GM23338 (cell line): ENCODE measurements at regions not wholly inside any gene's neighbourhood (a gene's known extent, or its start where the extent isn't known, plus 50 kb on each side); places are given as distances from the start of the nearest gene placed in this dataset.

Experiments used
- ATAC-seq: fragments of 200-7000 bp; cut with Tn5 transposase; 3 replicates; pipeline ENCODE4 v1.9.1; 2020
- DNase-seq: peaks from one replicate; pipeline ENCODE4 v3.0.0-alpha.2; 2015; ENCODE audit warnings: low spot score
- H2AFZ ChIP-seq: fragments of 200-600 bp; sonication (generic); 2 replicates; pipeline ENCODE4 v1.8.0; 2016; ENCODE audit warnings: antibody characterized with exemption, mild to moderate bottlenecking, moderate library complexity
- H3F3A ChIP-seq: fragments of 200-600 bp; sonication (generic); replicated peaks from 2 replicates; pipeline ENCODE4 v1.8.0; 2017; ENCODE audit warnings: antibody characterized with exemption, mixed run types, low read depth
- H3K27ac ChIP-seq: fragments of 200-600 bp; sonication (generic); 2 replicates; pipeline ENCODE4 v1.6.1; 2016; ENCODE audit warnings: low read depth
- H3K27me3 ChIP-seq: fragments of 200-600 bp; sonication (generic); 2 replicates; pipeline ENCODE4 v1.8.0; 2016; ENCODE audit warnings: mild to moderate bottlenecking, mixed run types, moderate library complexity; ENCODE audit not compliant: insufficient read depth
- H3K36me3 ChIP-seq: fragments of 200-600 bp; sonication (generic); 2 replicates; pipeline ENCODE4 v1.8.0; 2016; ENCODE audit warnings: mild to moderate bottlenecking; ENCODE audit not compliant: insufficient read depth
- H3K4me1 ChIP-seq: fragments of 200-600 bp; sonication (generic); 2 replicates; pipeline ENCODE4 v1.8.0; 2016; ENCODE audit warnings: mild to moderate bottlenecking, moderate library complexity; ENCODE audit not compliant: insufficient read depth
- H3K4me2 ChIP-seq: fragments of 200-600 bp; sonication (generic); 2 replicates; pipeline ENCODE4 v1.7.1; 2017; ENCODE audit warnings: mixed run types
- H3K4me3 ChIP-seq: fragments of 200-600 bp; sonication (generic); 2 replicates; pipeline ENCODE4 v1.6.1; 2016; ENCODE audit warnings: mixed run types
- H3K79me2 ChIP-seq: fragments of 200-600 bp; sonication (generic); replicated peaks from 2 replicates; pipeline ENCODE4 v1.8.0; 2017; ENCODE audit warnings: mild to moderate bottlenecking; ENCODE audit not compliant: insufficient read depth
- H3K9me2 ChIP-seq: fragments of 200-600 bp; sonication (generic); 2 replicates; pipeline ENCODE4 v1.8.0; 2017; ENCODE audit not compliant: insufficient read depth
- H4K20me1 ChIP-seq: fragments of 200-600 bp; sonication (generic); replicated peaks from 2 replicates; pipeline ENCODE4 v1.8.0; 2017; ENCODE audit warnings: mild to moderate bottlenecking; ENCODE audit not compliant: insufficient read depth
- H3K27ac Mint-ChIP-seq: 2 replicates; pipeline ENCODE4 v1.8.0; 2020; ENCODE audit warnings: inconsistent platforms, mild to moderate bottlenecking, moderate library complexity, mixed read lengths
- H3K27me3 Mint-ChIP-seq: 3 replicates; pipeline ENCODE4 v1.8.0; 2022; ENCODE audit warnings: low read depth, mild to moderate bottlenecking, moderate library complexity, mixed read lengths, inconsistent platforms; ENCODE audit not compliant: insufficient read depth, poor library complexity
- H3K36me3 Mint-ChIP-seq: 3 replicates; pipeline ENCODE4 v1.8.0; 2021; ENCODE audit warnings: low read depth, mild to moderate bottlenecking, inconsistent platforms, moderate library complexity, mixed read lengths
- H3K4me1 Mint-ChIP-seq: 3 replicates; pipeline ENCODE4 v1.8.0; 2020; ENCODE audit warnings: mild to moderate bottlenecking, inconsistent platforms, mixed read lengths
- H3K4me3 Mint-ChIP-seq: 3 replicates; pipeline ENCODE4 v1.8.0; 2021; ENCODE audit warnings: moderate library complexity, mild to moderate bottlenecking, inconsistent platforms, mixed read lengths
- H3K9me3 Mint-ChIP-seq: 3 replicates; pipeline ENCODE4 v1.8.0; 2020; ENCODE audit warnings: moderate library complexity, mild to moderate bottlenecking, inconsistent platforms, mixed read lengths
- CREB1 ChIP-seq: fragments of 250-450 bp; sonication (Bioruptor Pico); IDR thresholded peaks from 2 replicates; pipeline ENCODE4 v1.5.0; 2020; ENCODE audit warnings: low read depth, mild to moderate bottlenecking, moderate library complexity
- EZH2 ChIP-seq: fragments of 200-600 bp; sonication (generic); IDR thresholded peaks from one replicate; pipeline ENCODE4 v1.8.0; 2017; ENCODE audit warnings: antibody characterized with exemption, mild to moderate bottlenecking, low read depth; ENCODE audit not compliant: unreplicated experiment
- JUNB ChIP-seq: IDR thresholded peaks from one replicate; pipeline ENCODE4 v1.6.1; 2016; ENCODE audit warnings: antibody characterized with exemption; ENCODE audit not compliant: unreplicated experiment
- NANOG ChIP-seq: IDR thresholded peaks from 2 replicates; pipeline ENCODE4 v1.6.1; 2016; ENCODE audit warnings: antibody characterized with exemption, borderline replicate concordance
- ZNF114 ChIP-seq: fragments of 250-450 bp; sonication (Bioruptor Pico); IDR thresholded peaks from 2 replicates; pipeline ENCODE4 v1.5.0; 2020; ENCODE audit warnings: mild to moderate bottlenecking, moderate library complexity
- TF ChIP-seq, protein P1 (sequence below): IDR thresholded peaks from 2 replicates; pipeline ENCODE4 v1.6.1; 2016; ENCODE audit warnings: antibody characterized with exemption
- TF ChIP-seq, protein P2 (sequence below): fragments of 250-450 bp; sonication (Bioruptor Pico); IDR thresholded peaks from 2 replicates; pipeline ENCODE4 v1.5.0; 2020; ENCODE audit warnings: mild to moderate bottlenecking, moderate library complexity

DNA sequence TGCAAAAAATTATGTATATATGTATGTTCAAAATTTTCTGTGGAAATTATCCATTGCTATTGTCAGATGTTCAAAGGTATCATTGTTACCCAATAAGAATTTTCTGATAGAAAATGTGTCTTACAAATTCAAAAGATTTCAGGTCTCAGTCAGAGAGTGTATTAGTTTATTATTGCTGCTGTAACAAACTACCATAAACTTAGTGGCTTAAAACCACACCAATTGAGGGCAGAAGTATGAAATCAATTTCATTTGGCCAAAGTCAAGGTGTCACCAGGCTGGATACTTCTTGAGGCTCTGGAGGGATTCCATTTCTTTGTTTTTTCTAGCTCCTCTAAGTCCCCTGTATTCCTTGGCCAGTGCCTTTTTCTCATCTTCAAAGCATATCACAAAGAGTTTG is 914.4 kb upstream of the ROBO1 start:
- Histone ChIP-seq H3F3A (no peaks in the 10 kb centered on the region), H3K4me1 (no peaks in the 10 kb centered on the region), H3K27me3 (no peaks in the 10 kb centered on the region), H3K79me2 (no peaks in the 10 kb centered on the region), H3K4me3 (no peak overlapping the region), H3K27ac (no peak overlapping the region), H3K9me2 (no peaks in the 10 kb centered on the region), H3K4me2 (no peak overlapping the region), H4K20me1 (no peaks in the 10 kb centered on the region), H2AFZ (no peak overlapping the region), H3K36me3 (no peaks in the 10 kb centered on the region)
- no peaks in the 10 kb centered on the region for H3K27me3 Mint-ChIP-seq
- no peaks in the 10 kb centered on the region for H3K9me3 Mint-ChIP-seq
- no peaks in the 10 kb centered on the region for H3K4me1 Mint-ChIP-seq
- H3K27ac Mint-ChIP-seq, result no peak overlapping the region
- TF ChIP-seq, protein P1, sequence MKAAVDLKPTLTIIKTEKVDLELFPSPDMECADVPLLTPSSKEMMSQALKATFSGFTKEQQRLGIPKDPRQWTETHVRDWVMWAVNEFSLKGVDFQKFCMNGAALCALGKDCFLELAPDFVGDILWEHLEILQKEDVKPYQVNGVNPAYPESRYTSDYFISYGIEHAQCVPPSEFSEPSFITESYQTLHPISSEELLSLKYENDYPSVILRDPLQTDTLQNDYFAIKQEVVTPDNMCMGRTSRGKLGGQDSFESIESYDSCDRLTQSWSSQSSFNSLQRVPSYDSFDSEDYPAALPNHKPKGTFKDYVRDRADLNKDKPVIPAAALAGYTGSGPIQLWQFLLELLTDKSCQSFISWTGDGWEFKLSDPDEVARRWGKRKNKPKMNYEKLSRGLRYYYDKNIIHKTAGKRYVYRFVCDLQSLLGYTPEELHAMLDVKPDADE, result no peak
- no peak for TF ChIP-seq NANOG
- TF ChIP-seq CREB1 (CRISPR knock-in tag), result no peak
- TF ChIP-seq JUNB, result no peak
- no peak for TF ChIP-seq EZH2
- no peak for TF ChIP-seq ZNF114 (CRISPR knock-in tag)
- TF ChIP-seq, protein P2, sequence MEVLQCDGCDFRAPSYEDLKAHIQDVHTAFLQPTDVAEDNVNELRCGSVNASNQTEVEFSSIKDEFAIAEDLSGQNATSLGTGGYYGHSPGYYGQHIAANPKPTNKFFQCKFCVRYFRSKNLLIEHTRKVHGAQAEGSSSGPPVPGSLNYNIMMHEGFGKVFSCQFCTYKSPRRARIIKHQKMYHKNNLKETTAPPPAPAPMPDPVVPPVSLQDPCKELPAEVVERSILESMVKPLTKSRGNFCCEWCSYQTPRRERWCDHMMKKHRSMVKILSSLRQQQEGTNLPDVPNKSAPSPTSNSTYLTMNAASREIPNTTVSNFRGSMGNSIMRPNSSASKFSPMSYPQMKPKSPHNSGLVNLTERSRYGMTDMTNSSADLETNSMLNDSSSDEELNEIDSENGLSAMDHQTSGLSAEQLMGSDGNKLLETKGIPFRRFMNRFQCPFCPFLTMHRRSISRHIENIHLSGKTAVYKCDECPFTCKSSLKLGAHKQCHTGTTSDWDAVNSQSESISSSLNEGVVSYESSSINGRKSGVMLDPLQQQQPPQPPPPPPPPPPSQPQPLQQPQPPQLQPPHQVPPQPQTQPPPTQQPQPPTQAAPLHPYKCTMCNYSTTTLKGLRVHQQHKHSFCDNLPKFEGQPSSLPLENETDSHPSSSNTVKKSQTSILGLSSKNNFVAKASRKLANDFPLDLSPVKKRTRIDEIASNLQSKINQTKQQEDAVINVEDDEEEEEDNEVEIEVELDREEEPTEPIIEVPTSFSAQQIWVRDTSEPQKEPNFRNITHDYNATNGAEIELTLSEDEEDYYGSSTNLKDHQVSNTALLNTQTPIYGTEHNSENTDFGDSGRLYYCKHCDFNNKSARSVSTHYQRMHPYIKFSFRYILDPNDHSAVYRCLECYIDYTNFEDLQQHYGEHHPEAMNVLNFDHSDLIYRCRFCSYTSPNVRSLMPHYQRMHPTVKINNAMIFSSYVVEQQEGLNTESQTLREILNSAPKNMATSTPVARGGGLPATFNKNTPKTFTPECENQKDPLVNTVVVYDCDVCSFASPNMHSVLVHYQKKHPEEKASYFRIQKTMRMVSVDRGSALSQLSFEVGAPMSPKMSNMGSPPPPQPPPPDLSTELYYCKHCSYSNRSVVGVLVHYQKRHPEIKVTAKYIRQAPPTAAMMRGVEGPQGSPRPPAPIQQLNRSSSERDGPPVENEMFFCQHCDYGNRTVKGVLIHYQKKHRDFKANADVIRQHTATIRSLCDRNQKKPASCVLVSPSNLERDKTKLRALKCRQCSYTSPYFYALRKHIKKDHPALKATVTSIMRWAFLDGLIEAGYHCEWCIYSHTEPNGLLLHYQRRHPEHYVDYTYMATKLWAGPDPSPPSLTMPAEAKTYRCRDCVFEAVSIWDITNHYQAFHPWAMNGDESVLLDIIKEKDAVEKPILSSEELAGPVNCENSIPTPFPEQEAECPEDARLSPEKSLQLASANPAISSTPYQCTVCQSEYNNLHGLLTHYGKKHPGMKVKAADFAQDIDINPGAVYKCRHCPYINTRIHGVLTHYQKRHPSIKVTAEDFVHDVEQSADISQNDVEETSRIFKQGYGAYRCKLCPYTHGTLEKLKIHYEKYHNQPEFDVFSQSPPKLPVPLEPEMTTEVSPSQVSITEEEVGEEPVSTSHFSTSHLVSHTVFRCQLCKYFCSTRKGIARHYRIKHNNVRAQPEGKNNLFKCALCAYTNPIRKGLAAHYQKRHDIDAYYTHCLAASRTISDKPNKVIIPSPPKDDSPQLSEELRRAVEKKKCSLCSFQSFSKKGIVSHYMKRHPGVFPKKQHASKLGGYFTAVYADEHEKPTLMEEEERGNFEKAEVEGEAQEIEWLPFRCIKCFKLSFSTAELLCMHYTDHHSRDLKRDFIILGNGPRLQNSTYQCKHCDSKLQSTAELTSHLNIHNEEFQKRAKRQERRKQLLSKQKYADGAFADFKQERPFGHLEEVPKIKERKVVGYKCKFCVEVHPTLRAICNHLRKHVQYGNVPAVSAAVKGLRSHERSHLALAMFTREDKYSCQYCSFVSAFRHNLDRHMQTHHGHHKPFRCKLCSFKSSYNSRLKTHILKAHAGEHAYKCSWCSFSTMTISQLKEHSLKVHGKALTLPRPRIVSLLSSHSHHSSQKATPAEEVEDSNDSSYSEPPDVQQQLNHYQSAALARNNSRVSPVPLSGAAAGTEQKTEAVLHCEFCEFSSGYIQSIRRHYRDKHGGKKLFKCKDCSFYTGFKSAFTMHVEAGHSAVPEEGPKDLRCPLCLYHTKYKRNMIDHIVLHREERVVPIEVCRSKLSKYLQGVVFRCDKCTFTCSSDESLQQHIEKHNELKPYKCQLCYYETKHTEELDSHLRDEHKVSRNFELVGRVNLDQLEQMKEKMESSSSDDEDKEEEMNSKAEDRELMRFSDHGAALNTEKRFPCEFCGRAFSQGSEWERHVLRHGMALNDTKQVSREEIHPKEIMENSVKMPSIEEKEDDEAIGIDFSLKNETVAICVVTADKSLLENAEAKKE (CRISPR knock-in tag), result no peak
- ATAC-seq (no peak), DNase-seq (no peak)
- H3K36me3 Mint-ChIP-seq, result no peaks in the 10 kb centered on the region
- no peak overlapping the region for H3K4me3 Mint-ChIP-seq
